ENCODE measurements at regions not wholly inside any gene's neighbourhood (a gene's known extent, or its start where the extent isn't known, plus 50 kb on each side); places are given as distances from the start of the nearest gene placed in this dataset.

GRCh38 chr1:73886716-73887115 is 311.3 kb downstream of the LRRIQ3 start:
- no peaks in the 10 kb centered on the region for H3K9me3 ChIP-seq (ENCODE audit: low read depth, low read length)
- H3K27ac ChIP-seq = no peak overlapping the region
- no peaks in the 10 kb centered on the region for H3K36me3 ChIP-seq (ENCODE audit: insufficient read depth, low read length)
- H3K9ac ChIP-seq (ENCODE audit: insufficient read length) = no peak overlapping the region
- no peak overlapping the region for H3K4me3 ChIP-seq
- peak; percentile 24 for DNase-seq (ENCODE audit: low read depth, low spot score)
- TF ChIP-seq FOXP2 (optimal IDR thresholded peaks at IDR 0.05; ENCODE audit: control extremely low read depth, extremely low read length, insufficient read depth) = no peak
- TF ChIP-seq POLR2AphosphoS5 (IDR thresholded peaks at IDR 0.05; ENCODE audit: borderline replicate concordance, low read depth, low read length) = no peak
- no peak for TF ChIP-seq EZH2 (IDR thresholded peaks at IDR 0.05)

- no peak for DNase-seq (ENCODE audit: low read depth, low spot score)
- Histone ChIP-seq H3K36me3 (ENCODE audit: insufficient read depth, low read length) (no peaks in the 10 kb centered on the region), H3K27ac (no peak overlapping the region), H3K9me3 (ENCODE audit: low read depth, low read length) (no peaks in the 10 kb centered on the region), H3K4me3 (no peak overlapping the region), H3K9ac (ENCODE audit: insufficient read length) (no peak overlapping the region)
- TF ChIP-seq EZH2 (IDR thresholded peaks at IDR 0.05) (no peak), POLR2AphosphoS5 (IDR thresholded peaks at IDR 0.05; ENCODE audit: borderline replicate concordance, low read depth, low read length) (no peak), FOXP2 (optimal IDR thresholded peaks at IDR 0.05; ENCODE audit: control extremely low read depth, extremely low read length, insufficient read depth) (no peak)
Observed at GRCh38 chr1:73874806-73875205, 323.2 kb downstream of the LRRIQ3 start.

- no peaks in the 10 kb centered on the region for H3K36me3 ChIP-seq (ENCODE audit: insufficient read depth, low read length)
- no peaks in the 10 kb centered on the region for H3K9me3 ChIP-seq (ENCODE audit: low read depth, low read length)
- H3K9ac ChIP-seq (ENCODE audit: insufficient read length) = no peak overlapping the region
- no peak for DNase-seq (ENCODE audit: low read depth, low spot score)
- TF ChIP-seq POLR2AphosphoS5 (IDR thresholded peaks at IDR 0.05; ENCODE audit: borderline replicate concordance, low read depth, low read length) (no peak), EZH2 (IDR thresholded peaks at IDR 0.05) (no peak), FOXP2 (optimal IDR thresholded peaks at IDR 0.05; ENCODE audit: control extremely low read depth, extremely low read length, insufficient read depth) (no peak)
- no peak overlapping the region for H3K27ac ChIP-seq
- H3K4me3 ChIP-seq = no peak overlapping the region
Observed at GRCh38 chr1:73868810-73869336, 329.1 kb downstream of the LRRIQ3 start.

- TF ChIP-seq POLR2AphosphoS5 (IDR thresholded peaks at IDR 0.05; ENCODE audit: borderline replicate concordance, low read depth, low read length) (no peak), FOXP2 (optimal IDR thresholded peaks at IDR 0.05; ENCODE audit: control extremely low read depth, extremely low read length, insufficient read depth) (no peak), EZH2 (IDR thresholded peaks at IDR 0.05) (no peak)
- no peak overlapping the region for H3K9ac ChIP-seq (ENCODE audit: insufficient read length)
- no peak overlapping the region for H3K4me3 ChIP-seq
- no peak overlapping the region for H3K27ac ChIP-seq
- no peaks in the 10 kb centered on the region for H3K9me3 ChIP-seq (ENCODE audit: low read depth, low read length)
- H3K36me3 ChIP-seq (ENCODE audit: insufficient read depth, low read length) = no peaks in the 10 kb centered on the region
- no peak for DNase-seq (ENCODE audit: low read depth, low spot score)
Observed at GRCh38 chr1:73862355-73862754, 335.6 kb downstream of the LRRIQ3 start.

GRCh38 chr1:73860421-73860950 is 337.5 kb downstream of the LRRIQ3 start:
- Histone ChIP-seq H3K4me3 (no peak overlapping the region), H3K27ac (no peak overlapping the region), H3K9me3 (ENCODE audit: low read depth, low read length) (no peaks in the 10 kb centered on the region), H3K36me3 (ENCODE audit: insufficient read depth, low read length) (no peaks in the 10 kb centered on the region), H3K9ac (ENCODE audit: insufficient read length) (no peak overlapping the region)
- TF ChIP-seq EZH2 (IDR thresholded peaks at IDR 0.05) (no peak), POLR2AphosphoS5 (IDR thresholded peaks at IDR 0.05; ENCODE audit: borderline replicate concordance, low read depth, low read length) (no peak)
- DNase-seq (ENCODE audit: low read depth, low spot score) = no peak

- no peak for DNase-seq (ENCODE audit: low read depth, low spot score)
- H3K9ac ChIP-seq (ENCODE audit: insufficient read length) = no peak overlapping the region
- no peaks in the 10 kb centered on the region for H3K36me3 ChIP-seq (ENCODE audit: insufficient read depth, low read length)
- H3K27ac ChIP-seq = no peak overlapping the region
- H3K9me3 ChIP-seq (ENCODE audit: low read depth, low read length) = no peaks in the 10 kb centered on the region
- no peak for TF ChIP-seq FOXP2 (optimal IDR thresholded peaks at IDR 0.05; ENCODE audit: control extremely low read depth, extremely low read length, insufficient read depth)
- no peak for TF ChIP-seq EZH2 (IDR thresholded peaks at IDR 0.05)
- TF ChIP-seq POLR2AphosphoS5 (IDR thresholded peaks at IDR 0.05; ENCODE audit: borderline replicate concordance, low read depth, low read length) = no peak
- H3K4me3 ChIP-seq = no peak overlapping the region
Observed at GRCh38 chr1:73859227-73859626, 338.7 kb downstream of the LRRIQ3 start.

GRCh38 chr1:73854527-73854926 is 343.4 kb downstream of the LRRIQ3 start:
- H3K27ac ChIP-seq = no peak overlapping the region
- H3K36me3 ChIP-seq (ENCODE audit: insufficient read depth, low read length) = no peaks in the 10 kb centered on the region
- H3K4me3 ChIP-seq = no peak overlapping the region
- TF ChIP-seq POLR2AphosphoS5 (IDR thresholded peaks at IDR 0.05; ENCODE audit: borderline replicate concordance, low read depth, low read length) (no peak), EZH2 (IDR thresholded peaks at IDR 0.05) (no peak), FOXP2 (optimal IDR thresholded peaks at IDR 0.05; ENCODE audit: control extremely low read depth, extremely low read length, insufficient read depth) (no peak)
- H3K9me3 ChIP-seq (ENCODE audit: low read depth, low read length) = no peaks in the 10 kb centered on the region
- DNase-seq (ENCODE audit: low read depth, low spot score) = no peak
- no peak overlapping the region for H3K9ac ChIP-seq (ENCODE audit: insufficient read length)

GRCh38 chr1:73842436-73842835 is 355.5 kb downstream of the LRRIQ3 start:
- Histone ChIP-seq H3K27ac (no peak overlapping the region), H3K9ac (ENCODE audit: insufficient read length) (no peak overlapping the region), H3K4me3 (no peak overlapping the region), H3K36me3 (ENCODE audit: insufficient read depth, low read length) (no peaks in the 10 kb centered on the region), H3K9me3 (ENCODE audit: low read depth, low read length) (no peaks in the 10 kb centered on the region)
- peak; percentile 22 for DNase-seq (ENCODE audit: low read depth, low spot score)
- TF ChIP-seq EZH2 (IDR thresholded peaks at IDR 0.05) = no peak
- no peak for TF ChIP-seq FOXP2 (optimal IDR thresholded peaks at IDR 0.05; ENCODE audit: control extremely low read depth, extremely low read length, insufficient read depth)
- no peak for TF ChIP-seq POLR2AphosphoS5 (IDR thresholded peaks at IDR 0.05; ENCODE audit: borderline replicate concordance, low read depth, low read length)

GRCh38 chr1:73839922-73840321 is 358.1 kb downstream of the LRRIQ3 start:
- Histone ChIP-seq H3K9me3 (ENCODE audit: low read depth, low read length) (no peaks in the 10 kb centered on the region), H3K27ac (no peak overlapping the region), H3K4me3 (no peak overlapping the region), H3K36me3 (ENCODE audit: insufficient read depth, low read length) (no peaks in the 10 kb centered on the region), H3K9ac (ENCODE audit: insufficient read length) (no peak overlapping the region)
- no peak for TF ChIP-seq FOXP2 (optimal IDR thresholded peaks at IDR 0.05; ENCODE audit: control extremely low read depth, extremely low read length, insufficient read depth)
- no peak for DNase-seq (ENCODE audit: low read depth, low spot score)
